ENCODE measurements at regions not wholly inside any gene's neighbourhood (a gene's known extent, or its start where the extent isn't known, plus 50 kb on each side); places are given as distances from the start of the nearest gene placed in this dataset.

DNA sequence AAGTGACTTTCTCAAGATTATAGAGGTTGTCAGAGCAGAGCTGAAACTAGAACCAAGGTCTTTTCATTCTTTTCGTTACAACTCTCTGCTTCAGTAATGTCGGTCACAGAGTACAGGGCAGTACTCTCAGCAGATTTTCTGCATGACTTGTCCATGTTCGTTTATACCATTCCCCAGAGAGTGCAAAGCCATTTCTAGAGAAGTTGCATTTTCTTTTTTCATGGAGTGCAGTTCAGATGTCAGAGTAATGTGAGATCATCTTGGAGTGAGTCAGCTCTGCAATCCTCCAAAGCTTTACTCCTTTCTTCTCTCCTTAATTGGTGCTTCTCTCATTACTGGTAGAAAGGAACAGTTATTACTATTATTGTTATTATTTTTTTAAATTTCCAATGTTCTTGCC lies 115.6 kb upstream of the B3GAT2 start:
- TF ChIP-seq, protein P1, sequence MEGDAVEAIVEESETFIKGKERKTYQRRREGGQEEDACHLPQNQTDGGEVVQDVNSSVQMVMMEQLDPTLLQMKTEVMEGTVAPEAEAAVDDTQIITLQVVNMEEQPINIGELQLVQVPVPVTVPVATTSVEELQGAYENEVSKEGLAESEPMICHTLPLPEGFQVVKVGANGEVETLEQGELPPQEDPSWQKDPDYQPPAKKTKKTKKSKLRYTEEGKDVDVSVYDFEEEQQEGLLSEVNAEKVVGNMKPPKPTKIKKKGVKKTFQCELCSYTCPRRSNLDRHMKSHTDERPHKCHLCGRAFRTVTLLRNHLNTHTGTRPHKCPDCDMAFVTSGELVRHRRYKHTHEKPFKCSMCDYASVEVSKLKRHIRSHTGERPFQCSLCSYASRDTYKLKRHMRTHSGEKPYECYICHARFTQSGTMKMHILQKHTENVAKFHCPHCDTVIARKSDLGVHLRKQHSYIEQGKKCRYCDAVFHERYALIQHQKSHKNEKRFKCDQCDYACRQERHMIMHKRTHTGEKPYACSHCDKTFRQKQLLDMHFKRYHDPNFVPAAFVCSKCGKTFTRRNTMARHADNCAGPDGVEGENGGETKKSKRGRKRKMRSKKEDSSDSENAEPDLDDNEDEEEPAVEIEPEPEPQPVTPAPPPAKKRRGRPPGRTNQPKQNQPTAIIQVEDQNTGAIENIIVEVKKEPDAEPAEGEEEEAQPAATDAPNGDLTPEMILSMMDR (IDR thresholded peaks at IDR 0.05): no peak
- TF ChIP-seq POLR2A (IDR thresholded peaks at IDR 0.05): no peak
